ENCODE measurements at regions not wholly inside any gene's neighbourhood (a gene's known extent, or its start where the extent isn't known, plus 50 kb on each side); places are given as distances from the start of the nearest gene placed in this dataset.

GRCh38 chr9:105148328-105149006, 96.0 kb upstream of the SLC44A1 start:
- no peak for DNase-seq

GRCh38 chr9:105150991-105151685, 93.3 kb upstream of the SLC44A1 start:
- peak; percentile 66 for DNase-seq

GRCh38 chr9:105151686-105151995, 92.8 kb upstream of the SLC44A1 start:
- no peak for DNase-seq

GRCh38 chr9:105154723-105155191, 89.7 kb upstream of the SLC44A1 start:
- DNase-seq: peak; percentile 52

- peak; percentile 75 for DNase-seq
These were observed 87.3 kb upstream of the SLC44A1 start for GRCh38 chr9:105157171-105157583.

GRCh38 chr9:105158020-105158419, 86.4 kb upstream of the SLC44A1 start:
- no peak for DNase-seq

GRCh38 chr9:105158898-105159297, 85.6 kb upstream of the SLC44A1 start:
- DNase-seq: no peak

GRCh38 chr9:105168870-105169319, 75.6 kb upstream of the SLC44A1 start:
- peak; percentile 48 for DNase-seq

GRCh38 chr9:105171076-105171475, 73.4 kb upstream of the SLC44A1 start:
- DNase-seq: no peak

GRCh38 chr9:105171589-105171988, 72.9 kb upstream of the SLC44A1 start:
- no peak for DNase-seq

- DNase-seq: no peak
These were observed 72.0 kb upstream of the SLC44A1 start for GRCh38 chr9:105172436-105172835.

GRCh38 chr9:105173306-105173705, 71.1 kb upstream of the SLC44A1 start:
- DNase-seq: no peak

GRCh38 chr9:105173826-105174225, 70.6 kb upstream of the SLC44A1 start:
- DNase-seq: no peak

GRCh38 chr9:105176194-105176593, 68.3 kb upstream of the SLC44A1 start:
- no peak for DNase-seq

- DNase-seq: no peak
These were observed 66.4 kb upstream of the SLC44A1 start for GRCh38 chr9:105178076-105178475.

GRCh38 chr9:105187781-105188180, 56.7 kb upstream of the SLC44A1 start:
- peak; percentile 85 for DNase-seq

- no peak for DNase-seq
These were observed 55.7 kb upstream of the SLC44A1 start for GRCh38 chr9:105188746-105189145.

GRCh38 chr9:105191508-105192121, 52.8 kb upstream of the SLC44A1 start:
- no peak for DNase-seq

- no peak for DNase-seq
These were observed 50.9 kb upstream of the SLC44A1 start for GRCh38 chr9:105193560-105193959.

- DNase-seq: no peak
These were observed 50.2 kb upstream of the SLC44A1 start for GRCh38 chr9:105194234-105194633.

Measured in fibroblast of skin of abdomen (primary cell).